ENCODE measurements at regions not wholly inside any gene's neighbourhood (a gene's known extent, or its start where the extent isn't known, plus 50 kb on each side); places are given as distances from the start of the nearest gene placed in this dataset.

GRCh38 chr11:122348659-122349409, 232.8 kb upstream of the BLID start:
- Mint-ChIP-seq H3K4me1 (no peaks in the 10 kb centered on the region), H3K36me3 (peaks cover 4% of the 10 kb centered on the region; the same call in 1 of the 2 replicates), H3K27ac (no peak overlapping the region), H3K27me3 (ENCODE audit: low read depth) (no peaks in the 10 kb centered on the region), H3K9me3 (peaks cover 19% of the 10 kb centered on the region), H3K4me3 (no peak overlapping the region)
- ATAC-seq (no peak), DNase-seq (ENCODE audit: low spot score) (no peak)
- POLR2A ChIA-PET: no interaction called here
- CTCF ChIA-PET: no interaction called here
- TF ChIP-seq ZBTB43 (CRISPR knock-in tag; IDR thresholded peaks at IDR 0.05): no peak
- no peak for TF ChIP-seq GTF2I (CRISPR knock-in tag; conservative IDR thresholded peaks at IDR 0.05)
- TF ChIP-seq, protein P1, sequence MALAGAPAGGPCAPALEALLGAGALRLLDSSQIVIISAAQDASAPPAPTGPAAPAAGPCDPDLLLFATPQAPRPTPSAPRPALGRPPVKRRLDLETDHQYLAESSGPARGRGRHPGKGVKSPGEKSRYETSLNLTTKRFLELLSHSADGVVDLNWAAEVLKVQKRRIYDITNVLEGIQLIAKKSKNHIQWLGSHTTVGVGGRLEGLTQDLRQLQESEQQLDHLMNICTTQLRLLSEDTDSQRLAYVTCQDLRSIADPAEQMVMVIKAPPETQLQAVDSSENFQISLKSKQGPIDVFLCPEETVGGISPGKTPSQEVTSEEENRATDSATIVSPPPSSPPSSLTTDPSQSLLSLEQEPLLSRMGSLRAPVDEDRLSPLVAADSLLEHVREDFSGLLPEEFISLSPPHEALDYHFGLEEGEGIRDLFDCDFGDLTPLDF (CRISPR knock-in tag; IDR thresholded peaks at IDR 0.05): no peak
- TF ChIP-seq PREB (CRISPR knock-in tag; IDR thresholded peaks at IDR 0.05; ENCODE audit: borderline replicate concordance): no peak
- no peak for TF ChIP-seq TP53 (CRISPR knock-in tag; IDR thresholded peaks at IDR 0.05)
- TF ChIP-seq ZNF512 (CRISPR knock-in tag; IDR thresholded peaks at IDR 0.05; ENCODE audit: borderline replicate concordance): no peak
- TF ChIP-seq, protein P2, sequence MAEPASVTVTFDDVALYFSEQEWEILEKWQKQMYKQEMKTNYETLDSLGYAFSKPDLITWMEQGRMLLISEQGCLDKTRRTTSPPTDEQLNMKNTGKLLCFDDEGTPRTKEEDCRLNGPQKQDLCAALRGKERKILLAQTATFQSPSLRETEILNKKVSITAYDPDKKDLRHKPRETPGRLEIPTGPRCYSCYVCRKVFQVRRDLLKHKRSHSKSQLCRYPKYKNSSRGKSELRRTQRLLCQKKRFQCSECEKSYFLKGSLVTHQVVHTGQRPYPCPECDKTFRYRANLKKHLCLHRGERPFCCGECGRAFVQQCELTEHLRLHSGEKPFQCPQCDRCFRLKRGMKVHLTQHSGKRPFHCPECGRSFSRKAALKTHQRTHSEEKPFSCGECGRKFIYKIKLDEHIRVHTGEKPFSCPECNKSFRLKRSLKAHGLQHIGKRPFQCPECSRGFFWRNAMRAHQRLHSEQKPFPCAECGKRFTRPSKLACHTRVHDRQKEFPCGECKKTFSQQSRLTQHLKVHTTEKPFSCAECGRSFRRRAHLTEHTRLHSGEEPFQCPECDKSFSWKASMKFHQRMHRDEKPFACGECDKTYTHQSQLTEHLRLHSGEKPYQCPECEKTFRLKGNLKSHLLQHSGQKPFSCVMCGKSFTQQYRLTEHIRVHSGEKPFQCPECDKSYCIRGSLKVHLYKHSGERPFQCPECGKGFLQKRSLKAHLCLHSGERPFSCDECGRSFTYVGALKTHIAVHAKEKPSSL (CRISPR knock-in tag; conservative IDR thresholded peaks at IDR 0.05): no peak
- TF ChIP-seq FOXJ3 (CRISPR knock-in tag; IDR thresholded peaks at IDR 0.05; ENCODE audit: borderline replicate concordance): no peak
- no peak for TF ChIP-seq ZNF219 (CRISPR knock-in tag; IDR thresholded peaks at IDR 0.05; ENCODE audit: borderline replicate concordance)
- no peak for TF ChIP-seq NR3C1 (CRISPR knock-in tag; conservative IDR thresholded peaks at IDR 0.05; ENCODE audit: low read depth)
- no peak for TF ChIP-seq ESRRA (CRISPR knock-in tag; IDR thresholded peaks at IDR 0.05; ENCODE audit: borderline replicate concordance)
- TF ChIP-seq, protein P3, sequence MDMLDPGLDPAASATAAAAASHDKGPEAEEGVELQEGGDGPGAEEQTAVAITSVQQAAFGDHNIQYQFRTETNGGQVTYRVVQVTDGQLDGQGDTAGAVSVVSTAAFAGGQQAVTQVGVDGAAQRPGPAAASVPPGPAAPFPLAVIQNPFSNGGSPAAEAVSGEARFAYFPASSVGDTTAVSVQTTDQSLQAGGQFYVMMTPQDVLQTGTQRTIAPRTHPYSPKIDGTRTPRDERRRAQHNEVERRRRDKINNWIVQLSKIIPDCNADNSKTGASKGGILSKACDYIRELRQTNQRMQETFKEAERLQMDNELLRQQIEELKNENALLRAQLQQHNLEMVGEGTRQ (CRISPR knock-in tag; IDR thresholded peaks at IDR 0.05): no peak

DNA sequence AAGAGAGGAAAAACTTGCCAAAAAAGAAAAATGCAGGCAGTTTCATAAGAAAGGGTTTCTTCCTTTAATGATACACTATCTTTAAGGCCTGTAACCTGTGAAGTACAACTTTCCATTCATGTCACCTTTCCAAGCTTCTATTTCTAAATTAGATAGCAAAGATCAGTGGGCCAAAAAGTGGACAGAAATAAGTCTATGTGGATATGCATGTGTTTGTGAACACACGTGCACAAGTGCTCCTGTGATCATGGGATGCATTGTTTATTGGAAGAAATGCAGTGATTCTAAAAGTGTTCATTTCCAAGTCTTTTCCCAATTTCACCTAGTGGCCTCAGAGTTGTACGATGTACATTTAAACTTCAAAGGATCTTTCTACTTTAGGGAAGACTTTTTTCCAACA, 230.0 kb upstream of the BLID start:
- DNase-seq (ENCODE audit: low spot score) (no peak), ATAC-seq (no peak)
- Mint-ChIP-seq H3K36me3 (no peaks in the 10 kb centered on the region), H3K27me3 (ENCODE audit: low read depth) (no peaks in the 10 kb centered on the region), H3K27ac (no peak overlapping the region), H3K4me1 (peaks cover 4% of the 10 kb centered on the region; the same call in 1 of the 2 replicates), H3K9me3 (peaks cover 11% of the 10 kb centered on the region), H3K4me3 (no peak overlapping the region)
- ChIA-PET CTCF (interaction anchor here (1.6 kb wide), 1 partner anchor 160 kb away, joined by 4 read pairs; no protein-coding TSS in a partner anchor), POLR2A (no interaction called here)
- TF ChIP-seq ZMAT4 (CRISPR knock-in tag; IDR thresholded peaks at IDR 0.05): no peak
- no peak for TF ChIP-seq ZNF512 (CRISPR knock-in tag; IDR thresholded peaks at IDR 0.05; ENCODE audit: borderline replicate concordance)
- TF ChIP-seq ZNF263 (CRISPR knock-in tag; IDR thresholded peaks at IDR 0.05; ENCODE audit: low read depth): no peak
- TF ChIP-seq HMGA2 (CRISPR knock-in tag; IDR thresholded peaks at IDR 0.05): no peak
- TF ChIP-seq, protein P4, sequence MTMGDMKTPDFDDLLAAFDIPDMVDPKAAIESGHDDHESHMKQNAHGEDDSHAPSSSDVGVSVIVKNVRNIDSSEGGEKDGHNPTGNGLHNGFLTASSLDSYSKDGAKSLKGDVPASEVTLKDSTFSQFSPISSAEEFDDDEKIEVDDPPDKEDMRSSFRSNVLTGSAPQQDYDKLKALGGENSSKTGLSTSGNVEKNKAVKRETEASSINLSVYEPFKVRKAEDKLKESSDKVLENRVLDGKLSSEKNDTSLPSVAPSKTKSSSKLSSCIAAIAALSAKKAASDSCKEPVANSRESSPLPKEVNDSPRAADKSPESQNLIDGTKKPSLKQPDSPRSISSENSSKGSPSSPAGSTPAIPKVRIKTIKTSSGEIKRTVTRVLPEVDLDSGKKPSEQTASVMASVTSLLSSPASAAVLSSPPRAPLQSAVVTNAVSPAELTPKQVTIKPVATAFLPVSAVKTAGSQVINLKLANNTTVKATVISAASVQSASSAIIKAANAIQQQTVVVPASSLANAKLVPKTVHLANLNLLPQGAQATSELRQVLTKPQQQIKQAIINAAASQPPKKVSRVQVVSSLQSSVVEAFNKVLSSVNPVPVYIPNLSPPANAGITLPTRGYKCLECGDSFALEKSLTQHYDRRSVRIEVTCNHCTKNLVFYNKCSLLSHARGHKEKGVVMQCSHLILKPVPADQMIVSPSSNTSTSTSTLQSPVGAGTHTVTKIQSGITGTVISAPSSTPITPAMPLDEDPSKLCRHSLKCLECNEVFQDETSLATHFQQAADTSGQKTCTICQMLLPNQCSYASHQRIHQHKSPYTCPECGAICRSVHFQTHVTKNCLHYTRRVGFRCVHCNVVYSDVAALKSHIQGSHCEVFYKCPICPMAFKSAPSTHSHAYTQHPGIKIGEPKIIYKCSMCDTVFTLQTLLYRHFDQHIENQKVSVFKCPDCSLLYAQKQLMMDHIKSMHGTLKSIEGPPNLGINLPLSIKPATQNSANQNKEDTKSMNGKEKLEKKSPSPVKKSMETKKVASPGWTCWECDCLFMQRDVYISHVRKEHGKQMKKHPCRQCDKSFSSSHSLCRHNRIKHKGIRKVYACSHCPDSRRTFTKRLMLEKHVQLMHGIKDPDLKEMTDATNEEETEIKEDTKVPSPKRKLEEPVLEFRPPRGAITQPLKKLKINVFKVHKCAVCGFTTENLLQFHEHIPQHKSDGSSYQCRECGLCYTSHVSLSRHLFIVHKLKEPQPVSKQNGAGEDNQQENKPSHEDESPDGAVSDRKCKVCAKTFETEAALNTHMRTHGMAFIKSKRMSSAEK (CRISPR knock-in tag; IDR thresholded peaks at IDR 0.05; ENCODE audit: borderline replicate concordance): no peak
- no peak for TF ChIP-seq PRRX2 (CRISPR knock-in tag; IDR thresholded peaks at IDR 0.05)
- no peak for TF ChIP-seq SMAD3 (CRISPR knock-in tag; IDR thresholded peaks at IDR 0.05; ENCODE audit: borderline replicate concordance)

Data from WTC11 (cell line).